Anterior cingulate cortex (tissue), 58 donors: ENCODE measurements at regions not wholly inside any gene's neighbourhood (a gene's known extent, or its start where the extent isn't known, plus 50 kb on each side); places are given as distances from the start of the nearest gene placed in this dataset.
"Not testable (repeated sequence)": the region's sequence is repeated elsewhere in the genome, so short reads cannot be mapped to it uniquely, and the experiment has no call there.

Experiments used
- DNase-seq, 58 donors: peaks; one replicate each; lab custom pipeline; 2025; lab: John Stamatoyannopoulos, UW

GRCh38 chr3:88640581-88640980 lies 466.8 kb upstream of the EPHA3 start:
- DNase-seq: no peak

GRCh38 chr3:88641033-88641604 lies 466.3 kb upstream of the EPHA3 start:
- no peak for DNase-seq

- DNase-seq: no peak
Observed at GRCh38 chr3:88657459-88657858, 450.0 kb upstream of the EPHA3 start.

GRCh38 chr3:88661433-88661824 lies 446.0 kb upstream of the EPHA3 start:
- DNase-seq: no peak

GRCh38 chr3:88668180-88668579 lies 439.2 kb upstream of the EPHA3 start:
- no peak for DNase-seq

- no peak for DNase-seq
Observed at GRCh38 chr3:88671573-88671972, 435.8 kb upstream of the EPHA3 start.

GRCh38 chr3:88677298-88677697 lies 430.1 kb upstream of the EPHA3 start:
- no peak for DNase-seq

- no peak for DNase-seq
Observed at GRCh38 chr3:88678747-88679146, 428.7 kb upstream of the EPHA3 start.

GRCh38 chr3:88690287-88690686 lies 417.1 kb upstream of the EPHA3 start:
- no peak for DNase-seq

GRCh38 chr3:88691081-88691480 lies 416.3 kb upstream of the EPHA3 start:
- DNase-seq: no peak

GRCh38 chr3:88703501-88704059 lies 403.8 kb upstream of the EPHA3 start:
- DNase-seq: no peak

GRCh38 chr3:88704338-88704737 lies 403.1 kb upstream of the EPHA3 start:
- DNase-seq: no peak

GRCh38 chr3:88707837-88708236 lies 399.6 kb upstream of the EPHA3 start:
- DNase-seq: no peak

GRCh38 chr3:88712552-88712951 lies 394.9 kb upstream of the EPHA3 start:
- DNase-seq: no peak

- no peak for DNase-seq
Observed at GRCh38 chr3:88713233-88713691, 394.2 kb upstream of the EPHA3 start.

- no peak for DNase-seq
Observed at GRCh38 chr3:88725440-88726165, 381.8 kb upstream of the EPHA3 start.

- DNase-seq: no peak
Observed at GRCh38 chr3:88732186-88732585, 375.2 kb upstream of the EPHA3 start.

- no peak for DNase-seq
Observed at GRCh38 chr3:88742106-88742505, 365.3 kb upstream of the EPHA3 start.

GRCh38 chr3:88742674-88743507 lies 364.5 kb upstream of the EPHA3 start:
- no peak for DNase-seq

- DNase-seq: no peak
Observed at GRCh38 chr3:88744896-88745295, 362.5 kb upstream of the EPHA3 start.

GRCh38 chr3:88747145-88747544 lies 360.3 kb upstream of the EPHA3 start:
- not testable (repeated sequence) for DNase-seq
